Nephron (organoid): ENCODE measurements at regions not wholly inside any gene's neighbourhood (a gene's known extent, or its start where the extent isn't known, plus 50 kb on each side); places are given as distances from the start of the nearest gene placed in this dataset.

Experiments
- H3K27ac Mint-ChIP-seq, 3 experiments: 2 replicates each; pipeline ENCODE4 v1.8.0; 2020; ENCODE audit warnings: mixed read lengths in 3 of 3, mild to moderate bottlenecking in 2 of 3, moderate library complexity in 1 of 3
- H3K27me3 Mint-ChIP-seq: 2 replicates; pipeline ENCODE4 v1.8.0; 2021; ENCODE audit warnings: low read depth, mild to moderate bottlenecking, moderate library complexity, mixed read lengths
- H3K36me3 Mint-ChIP-seq: 2 replicates; pipeline ENCODE4 v1.8.0; 2020; ENCODE audit warnings: low read depth, mixed read lengths
- H3K4me1 Mint-ChIP-seq: 2 replicates; pipeline ENCODE4 v1.8.0; 2020; ENCODE audit warnings: mixed read lengths
- H3K4me3 Mint-ChIP-seq, 3 experiments: 2 replicates each; pipeline ENCODE4 v1.8.0; 2020; ENCODE audit warnings: mild to moderate bottlenecking in 3 of 3, mixed read lengths in 3 of 3, moderate library complexity in 2 of 3
- H3K9me3 Mint-ChIP-seq: 2 replicates; pipeline ENCODE4 v1.8.0; 2020; ENCODE audit warnings: mixed read lengths
- CTCF ChIP-seq, 3 experiments: fragments of 200-600 bp; sonication (generic); IDR thresholded peaks; one replicate each; pipeline ENCODE4 v1.5.0; 2021; ENCODE audit warnings: antibody characterized with exemption in 3 of 3; ENCODE audit not compliant: unreplicated experiment in 3 of 3

GRCh38 chr10:4025339-4025738 is 240.3 kb upstream of the KLF6 start:
- no peak for TF ChIP-seq CTCF (IDR thresholded peaks at IDR 0.05; ENCODE audit: unreplicated experiment in 3 of 3)
- Mint-ChIP-seq H3K27me3 (peaks cover 6% of the 10 kb centered on the region), H3K9me3 (no peaks in the 10 kb centered on the region), H3K36me3 (no peaks in the 10 kb centered on the region), H3K4me1 (no peaks in the 10 kb centered on the region), H3K4me3 (no peak overlapping the region), H3K27ac (no peak overlapping the region)

- H3K36me3 Mint-ChIP-seq, result no peaks in the 10 kb centered on the region
- no peaks in the 10 kb centered on the region for H3K4me1 Mint-ChIP-seq
- H3K4me3 Mint-ChIP-seq, result no peak overlapping the region
- TF ChIP-seq CTCF (IDR thresholded peaks at IDR 0.05; ENCODE audit: unreplicated experiment in 3 of 3), result no peak
- no peaks in the 10 kb centered on the region for H3K9me3 Mint-ChIP-seq
- H3K27ac Mint-ChIP-seq, result no peak overlapping the region
- peaks cover 6% of the 10 kb centered on the region for H3K27me3 Mint-ChIP-seq
Observed at GRCh38 chr10:4024516-4025245, 239.7 kb upstream of the KLF6 start.

GRCh38 chr10:4024027-4024426 is 239.0 kb upstream of the KLF6 start:
- no peak for TF ChIP-seq CTCF (IDR thresholded peaks at IDR 0.05; ENCODE audit: unreplicated experiment in 3 of 3)
- Mint-ChIP-seq H3K27ac (no peak overlapping the region), H3K4me3 (no peak overlapping the region), H3K9me3 (no peaks in the 10 kb centered on the region), H3K27me3 (peaks cover 6% of the 10 kb centered on the region), H3K36me3 (no peaks in the 10 kb centered on the region), H3K4me1 (no peaks in the 10 kb centered on the region)

GRCh38 chr10:4022473-4022872 is 237.5 kb upstream of the KLF6 start:
- H3K4me1 Mint-ChIP-seq, result no peaks in the 10 kb centered on the region
- no peak for TF ChIP-seq CTCF (IDR thresholded peaks at IDR 0.05; ENCODE audit: unreplicated experiment in 3 of 3)
- peaks cover 6% of the 10 kb centered on the region for H3K27me3 Mint-ChIP-seq
- no peak overlapping the region for H3K27ac Mint-ChIP-seq
- H3K9me3 Mint-ChIP-seq, result no peaks in the 10 kb centered on the region
- H3K4me3 Mint-ChIP-seq, result no peak overlapping the region
- H3K36me3 Mint-ChIP-seq, result no peaks in the 10 kb centered on the region

- H3K4me1 Mint-ChIP-seq, result no peaks in the 10 kb centered on the region
- H3K9me3 Mint-ChIP-seq, result no peaks in the 10 kb centered on the region
- no peak overlapping the region for H3K27ac Mint-ChIP-seq
- no peaks in the 10 kb centered on the region for H3K27me3 Mint-ChIP-seq
- no peak overlapping the region for H3K4me3 Mint-ChIP-seq
- H3K36me3 Mint-ChIP-seq, result no peaks in the 10 kb centered on the region
- TF ChIP-seq CTCF (IDR thresholded peaks at IDR 0.05; ENCODE audit: unreplicated experiment in 3 of 3), result no peak
Observed at GRCh38 chr10:4020631-4021030, 235.6 kb upstream of the KLF6 start.

GRCh38 chr10:4018054-4018511 is 233.1 kb upstream of the KLF6 start:
- TF ChIP-seq CTCF (IDR thresholded peaks at IDR 0.05; ENCODE audit: unreplicated experiment in 3 of 3), result no peak
- H3K4me1 Mint-ChIP-seq, result peaks cover 6% of the 10 kb centered on the region
- no peak overlapping the region for H3K27ac Mint-ChIP-seq
- peaks cover 3% of the 10 kb centered on the region for H3K27me3 Mint-ChIP-seq
- H3K9me3 Mint-ChIP-seq, result no peaks in the 10 kb centered on the region
- H3K36me3 Mint-ChIP-seq, result no peaks in the 10 kb centered on the region
- H3K4me3 Mint-ChIP-seq, result no peak overlapping the region
